Right hindlimb (tissue), 1 donor: ENCODE measurements at regions not wholly inside any gene's neighbourhood (a gene's known extent, or its start where the extent isn't known, plus 50 kb on each side); places are given as distances from the start of the nearest gene placed in this dataset.

Experiments used
- DNase-seq: peaks from one replicate; pipeline ENCODE4 v3.0.0-alpha.2; 2018

- no peak for DNase-seq
Measured at GRCh38 chr12:77619425-77619824, 211.3 kb upstream of the NAV3 start.

GRCh38 chr12:77617818-77618217 is 212.9 kb upstream of the NAV3 start:
- no peak for DNase-seq

GRCh38 chr12:77615332-77615731 is 215.4 kb upstream of the NAV3 start:
- DNase-seq, result no peak

GRCh38 chr12:77613411-77613810 is 217.3 kb upstream of the NAV3 start:
- no peak for DNase-seq

GRCh38 chr12:77610446-77610845 is 220.2 kb upstream of the NAV3 start:
- DNase-seq, result no peak

GRCh38 chr12:77609016-77609415 is 221.7 kb upstream of the NAV3 start:
- no peak for DNase-seq

- no peak for DNase-seq
Measured at GRCh38 chr12:77608271-77608824, 222.3 kb upstream of the NAV3 start.

- DNase-seq, result no peak
Measured at GRCh38 chr12:77606348-77606747, 224.3 kb upstream of the NAV3 start.

- DNase-seq, result no peak
Measured at GRCh38 chr12:77603946-77604345, 226.7 kb upstream of the NAV3 start.

- no peak for DNase-seq
Measured at GRCh38 chr12:77601069-77601468, 229.6 kb upstream of the NAV3 start.

- no peak for DNase-seq
Measured at GRCh38 chr12:77600468-77600843, 230.2 kb upstream of the NAV3 start.

- no peak for DNase-seq
Measured at GRCh38 chr12:77599782-77600467, 230.8 kb upstream of the NAV3 start.

GRCh38 chr12:77594366-77594765 is 236.3 kb upstream of the NAV3 start:
- DNase-seq, result no peak

- DNase-seq, result no peak
Measured at GRCh38 chr12:77592836-77593235, 237.9 kb upstream of the NAV3 start.

- no peak for DNase-seq
Measured at GRCh38 chr12:77591959-77592743, 238.5 kb upstream of the NAV3 start.

- DNase-seq, result no peak
Measured at GRCh38 chr12:77590306-77590705, 240.4 kb upstream of the NAV3 start.

- no peak for DNase-seq
Measured at GRCh38 chr12:77584860-77585259, 245.8 kb upstream of the NAV3 start.

- peak; percentile 41 for DNase-seq
Measured at GRCh38 chr12:77578466-77579220, 252.1 kb upstream of the NAV3 start.

GRCh38 chr12:77577791-77578190 is 252.9 kb upstream of the NAV3 start:
- DNase-seq, result no peak

- no peak for DNase-seq
Measured at GRCh38 chr12:77575376-77575919, 255.2 kb upstream of the NAV3 start.

GRCh38 chr12:77572371-77572770 is 258.3 kb upstream of the NAV3 start:
- no peak for DNase-seq

- DNase-seq, result no peak
Measured at GRCh38 chr12:77571768-77572167, 258.9 kb upstream of the NAV3 start.

GRCh38 chr12:77571127-77571526 is 259.6 kb upstream of the NAV3 start:
- DNase-seq, result no peak
